ENCODE measurements at regions not wholly inside any gene's neighbourhood (a gene's known extent, or its start where the extent isn't known, plus 50 kb on each side); places are given as distances from the start of the nearest gene placed in this dataset.

DNA sequence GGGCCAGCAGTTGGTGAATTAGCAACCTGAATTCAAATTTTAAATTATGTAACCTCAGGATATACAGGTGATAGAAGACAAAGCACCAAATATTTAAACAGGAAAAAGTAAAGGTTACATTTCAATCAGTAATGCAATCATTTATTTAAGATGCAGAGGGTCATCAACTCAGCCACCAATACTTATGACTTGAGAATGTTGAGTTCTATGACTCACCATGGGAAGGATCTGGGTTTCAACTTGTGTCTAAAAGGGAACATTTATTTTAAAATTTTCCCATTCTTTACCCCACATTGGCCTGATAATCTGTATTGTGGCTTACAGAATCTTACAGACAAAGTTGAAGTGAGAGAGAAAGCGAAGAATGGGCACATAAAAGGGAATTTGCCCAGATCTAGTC, 418.0 kb downstream of the NDFIP2 start:
- TF ChIP-seq, protein P1, sequence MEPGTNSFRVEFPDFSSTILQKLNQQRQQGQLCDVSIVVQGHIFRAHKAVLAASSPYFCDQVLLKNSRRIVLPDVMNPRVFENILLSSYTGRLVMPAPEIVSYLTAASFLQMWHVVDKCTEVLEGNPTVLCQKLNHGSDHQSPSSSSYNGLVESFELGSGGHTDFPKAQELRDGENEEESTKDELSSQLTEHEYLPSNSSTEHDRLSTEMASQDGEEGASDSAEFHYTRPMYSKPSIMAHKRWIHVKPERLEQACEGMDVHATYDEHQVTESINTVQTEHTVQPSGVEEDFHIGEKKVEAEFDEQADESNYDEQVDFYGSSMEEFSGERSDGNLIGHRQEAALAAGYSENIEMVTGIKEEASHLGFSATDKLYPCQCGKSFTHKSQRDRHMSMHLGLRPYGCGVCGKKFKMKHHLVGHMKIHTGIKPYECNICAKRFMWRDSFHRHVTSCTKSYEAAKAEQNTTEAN (CRISPR knock-in tag; IDR thresholded peaks at IDR 0.05), result no peak
- TF ChIP-seq, protein P2, sequence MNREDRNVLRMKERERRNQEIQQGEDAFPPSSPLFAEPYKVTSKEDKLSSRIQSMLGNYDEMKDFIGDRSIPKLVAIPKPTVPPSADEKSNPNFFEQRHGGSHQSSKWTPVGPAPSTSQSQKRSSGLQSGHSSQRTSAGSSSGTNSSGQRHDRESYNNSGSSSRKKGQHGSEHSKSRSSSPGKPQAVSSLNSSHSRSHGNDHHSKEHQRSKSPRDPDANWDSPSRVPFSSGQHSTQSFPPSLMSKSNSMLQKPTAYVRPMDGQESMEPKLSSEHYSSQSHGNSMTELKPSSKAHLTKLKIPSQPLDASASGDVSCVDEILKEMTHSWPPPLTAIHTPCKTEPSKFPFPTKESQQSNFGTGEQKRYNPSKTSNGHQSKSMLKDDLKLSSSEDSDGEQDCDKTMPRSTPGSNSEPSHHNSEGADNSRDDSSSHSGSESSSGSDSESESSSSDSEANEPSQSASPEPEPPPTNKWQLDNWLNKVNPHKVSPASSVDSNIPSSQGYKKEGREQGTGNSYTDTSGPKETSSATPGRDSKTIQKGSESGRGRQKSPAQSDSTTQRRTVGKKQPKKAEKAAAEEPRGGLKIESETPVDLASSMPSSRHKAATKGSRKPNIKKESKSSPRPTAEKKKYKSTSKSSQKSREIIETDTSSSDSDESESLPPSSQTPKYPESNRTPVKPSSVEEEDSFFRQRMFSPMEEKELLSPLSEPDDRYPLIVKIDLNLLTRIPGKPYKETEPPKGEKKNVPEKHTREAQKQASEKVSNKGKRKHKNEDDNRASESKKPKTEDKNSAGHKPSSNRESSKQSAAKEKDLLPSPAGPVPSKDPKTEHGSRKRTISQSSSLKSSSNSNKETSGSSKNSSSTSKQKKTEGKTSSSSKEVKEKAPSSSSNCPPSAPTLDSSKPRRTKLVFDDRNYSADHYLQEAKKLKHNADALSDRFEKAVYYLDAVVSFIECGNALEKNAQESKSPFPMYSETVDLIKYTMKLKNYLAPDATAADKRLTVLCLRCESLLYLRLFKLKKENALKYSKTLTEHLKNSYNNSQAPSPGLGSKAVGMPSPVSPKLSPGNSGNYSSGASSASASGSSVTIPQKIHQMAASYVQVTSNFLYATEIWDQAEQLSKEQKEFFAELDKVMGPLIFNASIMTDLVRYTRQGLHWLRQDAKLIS (CRISPR knock-in tag; IDR thresholded peaks at IDR 0.05; ENCODE audit: borderline replicate concordance), result no peak
- TF ChIP-seq CTCF (IDR thresholded peaks at IDR 0.05), result no peak
- TF ChIP-seq ZNF423 (CRISPR knock-in tag; IDR thresholded peaks at IDR 0.05), result no peak
- TF ChIP-seq TP53 (CRISPR knock-in tag; IDR thresholded peaks at IDR 0.05), result no peak
- TF ChIP-seq CREB1 (CRISPR knock-in tag; IDR thresholded peaks at IDR 0.05), result no peak
- TF ChIP-seq, protein P3, sequence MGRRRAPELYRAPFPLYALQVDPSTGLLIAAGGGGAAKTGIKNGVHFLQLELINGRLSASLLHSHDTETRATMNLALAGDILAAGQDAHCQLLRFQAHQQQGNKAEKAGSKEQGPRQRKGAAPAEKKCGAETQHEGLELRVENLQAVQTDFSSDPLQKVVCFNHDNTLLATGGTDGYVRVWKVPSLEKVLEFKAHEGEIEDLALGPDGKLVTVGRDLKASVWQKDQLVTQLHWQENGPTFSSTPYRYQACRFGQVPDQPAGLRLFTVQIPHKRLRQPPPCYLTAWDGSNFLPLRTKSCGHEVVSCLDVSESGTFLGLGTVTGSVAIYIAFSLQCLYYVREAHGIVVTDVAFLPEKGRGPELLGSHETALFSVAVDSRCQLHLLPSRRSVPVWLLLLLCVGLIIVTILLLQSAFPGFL (CRISPR knock-in tag; IDR thresholded peaks at IDR 0.05; ENCODE audit: borderline replicate concordance), result no peak
